Epithelial cell of esophagus (primary cell): ENCODE measurements at regions not wholly inside any gene's neighbourhood (a gene's known extent, or its start where the extent isn't known, plus 50 kb on each side); places are given as distances from the start of the nearest gene placed in this dataset.

ENCODE experiments used
- DNase-seq: peaks from one replicate; pipeline ENCODE4 v3.0.0; 2010; ENCODE audit warnings: low read depth
- H3K4me3 ChIP-seq: 2 replicates; pipeline ENCODE4 v1.5.1; 2011; ENCODE audit warnings: mild to moderate bottlenecking, low read length, control low read depth
- TF ChIP-seq, protein P1 (sequence below): IDR thresholded peaks from 2 replicates; pipeline ENCODE4 v1.5.1; 2011; ENCODE audit warnings: low read depth, mild to moderate bottlenecking, low read length, control low read depth, inconsistent platforms; ENCODE audit not compliant: insufficient read depth; ENCODE audit errors: missing control alignments

DNA sequence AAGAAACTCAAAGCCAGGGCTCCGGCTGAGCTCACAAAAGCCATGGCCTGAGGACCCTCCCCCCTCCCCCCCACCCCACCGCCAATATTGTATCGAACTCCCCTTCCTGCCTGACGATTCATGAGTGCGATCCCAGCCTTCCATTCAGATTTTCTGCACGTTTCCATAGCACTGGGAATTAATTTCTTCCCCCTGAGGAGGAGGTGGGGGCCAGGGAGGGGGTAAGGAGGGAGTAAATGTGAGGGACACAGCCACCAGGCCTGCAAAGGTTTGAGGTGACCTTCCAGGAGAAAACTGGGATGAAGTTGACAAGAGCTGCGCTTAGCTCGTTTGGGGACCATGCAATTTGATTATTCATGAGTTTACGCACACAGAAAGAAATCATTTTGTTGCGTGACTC, 527.7 kb downstream of the MN1 start:
- DNase-seq = no peak

DNA sequence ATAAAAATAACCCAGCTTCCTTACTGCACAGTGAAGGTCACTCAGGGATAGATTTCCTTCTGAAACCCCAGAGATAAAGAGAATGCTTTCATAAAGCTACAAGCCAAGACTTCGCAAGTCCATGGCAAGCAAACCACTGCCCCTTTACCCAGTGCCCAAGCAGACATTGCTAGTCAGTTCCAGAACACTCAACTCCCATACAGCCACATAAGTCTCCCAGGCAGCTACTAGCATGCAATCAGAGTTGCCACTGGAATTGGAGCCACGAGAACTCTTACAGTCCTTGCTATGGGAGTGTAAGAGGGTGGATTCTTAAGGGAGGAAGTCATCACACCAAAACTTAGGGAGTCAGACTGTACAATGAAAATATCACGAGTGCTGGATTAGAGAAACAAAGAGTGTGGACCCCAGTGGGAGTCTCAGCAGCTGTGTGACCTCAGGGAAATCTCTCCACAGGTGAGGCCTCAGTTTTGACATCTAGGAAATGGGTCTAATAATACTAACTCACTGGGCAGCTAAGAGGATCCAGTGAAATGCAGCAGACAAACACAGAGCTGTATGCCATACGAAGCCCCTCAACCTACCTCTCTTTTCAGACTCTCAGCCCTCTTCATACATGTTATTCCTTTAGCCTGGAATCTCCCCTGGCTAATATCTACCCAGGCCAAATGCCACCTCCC, 526.6 kb downstream of the MN1 start:
- H3K4me3 ChIP-seq = no peak overlapping the region
- no peak for DNase-seq
- TF ChIP-seq, protein P1, sequence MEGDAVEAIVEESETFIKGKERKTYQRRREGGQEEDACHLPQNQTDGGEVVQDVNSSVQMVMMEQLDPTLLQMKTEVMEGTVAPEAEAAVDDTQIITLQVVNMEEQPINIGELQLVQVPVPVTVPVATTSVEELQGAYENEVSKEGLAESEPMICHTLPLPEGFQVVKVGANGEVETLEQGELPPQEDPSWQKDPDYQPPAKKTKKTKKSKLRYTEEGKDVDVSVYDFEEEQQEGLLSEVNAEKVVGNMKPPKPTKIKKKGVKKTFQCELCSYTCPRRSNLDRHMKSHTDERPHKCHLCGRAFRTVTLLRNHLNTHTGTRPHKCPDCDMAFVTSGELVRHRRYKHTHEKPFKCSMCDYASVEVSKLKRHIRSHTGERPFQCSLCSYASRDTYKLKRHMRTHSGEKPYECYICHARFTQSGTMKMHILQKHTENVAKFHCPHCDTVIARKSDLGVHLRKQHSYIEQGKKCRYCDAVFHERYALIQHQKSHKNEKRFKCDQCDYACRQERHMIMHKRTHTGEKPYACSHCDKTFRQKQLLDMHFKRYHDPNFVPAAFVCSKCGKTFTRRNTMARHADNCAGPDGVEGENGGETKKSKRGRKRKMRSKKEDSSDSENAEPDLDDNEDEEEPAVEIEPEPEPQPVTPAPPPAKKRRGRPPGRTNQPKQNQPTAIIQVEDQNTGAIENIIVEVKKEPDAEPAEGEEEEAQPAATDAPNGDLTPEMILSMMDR = no peak

More for the DNA sequence above, 527.7 kb downstream of the MN1 start:
- TF ChIP-seq, protein P1 = no peak
- no peak overlapping the region for H3K4me3 ChIP-seq

DNA sequence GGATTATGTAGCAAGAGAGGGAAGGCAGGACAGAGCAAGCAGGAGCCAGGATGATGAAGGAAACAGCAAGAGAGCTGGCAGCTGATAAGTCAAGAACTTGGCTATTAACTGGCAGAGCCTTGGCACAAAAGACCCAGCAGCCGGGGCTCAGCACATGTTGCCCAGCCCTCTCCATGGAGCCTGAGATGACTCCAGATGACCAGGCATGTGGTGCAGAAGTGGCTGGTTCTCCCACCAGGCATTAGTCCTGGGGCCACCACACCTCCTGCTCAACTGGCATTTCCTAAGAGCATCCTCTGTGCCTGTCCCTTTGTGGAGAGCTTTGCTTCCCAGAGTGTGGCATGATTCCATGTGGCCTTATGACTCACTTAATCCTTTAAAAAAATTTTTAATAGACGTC, 522.6 kb downstream of the MN1 start:
- TF ChIP-seq, protein P1 = no peak
- no peak overlapping the region for H3K4me3 ChIP-seq
- peak; percentile 32 for DNase-seq

DNA sequence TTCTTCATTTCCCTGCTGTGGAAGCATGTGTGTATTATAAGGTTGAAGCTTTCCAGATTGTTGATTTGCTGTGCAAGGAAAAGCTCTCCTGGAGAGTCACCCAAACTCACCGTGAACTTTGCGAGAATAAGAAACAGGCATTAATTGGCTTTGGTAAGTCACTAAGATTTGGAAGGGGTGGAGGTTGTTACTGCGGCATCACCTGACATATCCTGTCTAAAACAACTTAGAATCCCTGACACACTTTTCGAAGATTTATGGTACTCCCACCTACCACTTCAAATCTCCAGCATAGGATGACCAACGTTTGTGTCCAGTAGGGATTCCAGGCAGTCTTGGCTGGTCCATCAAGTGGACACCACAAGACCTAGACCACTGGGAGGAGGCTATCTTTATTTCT, 518.3 kb downstream of the MN1 start:
- H3K4me3 ChIP-seq = no peak overlapping the region
- TF ChIP-seq, protein P1 = no peak
- DNase-seq = no peak

DNA sequence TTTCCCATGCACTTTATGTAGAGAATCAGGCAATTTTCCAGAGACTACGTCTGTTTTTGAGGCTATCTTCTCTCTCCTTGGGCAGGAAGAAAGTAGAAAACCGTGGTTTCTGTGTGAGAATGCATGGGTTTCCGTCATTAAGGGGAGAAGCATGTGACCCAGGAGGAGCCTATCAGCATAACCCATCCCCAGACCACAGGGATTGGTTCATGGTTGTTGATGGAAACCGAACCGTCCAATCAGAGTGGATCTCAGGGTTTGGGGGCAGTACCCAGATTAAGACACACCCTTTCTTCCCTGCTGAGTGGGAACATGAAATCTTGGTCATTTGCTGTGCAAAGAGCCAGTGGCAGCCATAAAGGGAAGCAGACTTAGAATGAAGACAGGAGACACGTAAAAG, 517.8 kb downstream of the MN1 start:
- TF ChIP-seq, protein P1 = no peak
- DNase-seq = no peak
- H3K4me3 ChIP-seq = no peak overlapping the region

DNA sequence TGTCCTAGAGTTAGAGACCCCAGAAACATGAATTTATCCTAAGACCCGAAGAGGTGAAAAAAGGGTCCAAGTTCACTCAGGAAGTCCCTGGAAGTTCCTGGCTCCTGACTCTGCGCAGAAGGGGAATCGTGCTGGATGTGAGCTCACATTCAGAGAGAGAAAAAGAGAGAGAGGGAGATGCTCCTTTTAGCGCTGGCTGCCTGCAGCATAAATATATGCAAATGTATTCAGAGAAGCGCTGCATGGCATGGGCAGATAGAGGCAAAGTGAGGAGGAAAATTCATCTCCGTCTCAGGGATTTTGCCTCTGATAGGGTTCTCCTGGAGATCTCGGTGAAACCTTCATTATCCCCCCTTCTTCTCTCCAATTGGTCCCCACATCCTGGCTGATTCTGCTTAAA, 517.2 kb downstream of the MN1 start:
- TF ChIP-seq, protein P1 = no peak
- no peak for DNase-seq
- H3K4me3 ChIP-seq = no peak overlapping the region

DNA sequence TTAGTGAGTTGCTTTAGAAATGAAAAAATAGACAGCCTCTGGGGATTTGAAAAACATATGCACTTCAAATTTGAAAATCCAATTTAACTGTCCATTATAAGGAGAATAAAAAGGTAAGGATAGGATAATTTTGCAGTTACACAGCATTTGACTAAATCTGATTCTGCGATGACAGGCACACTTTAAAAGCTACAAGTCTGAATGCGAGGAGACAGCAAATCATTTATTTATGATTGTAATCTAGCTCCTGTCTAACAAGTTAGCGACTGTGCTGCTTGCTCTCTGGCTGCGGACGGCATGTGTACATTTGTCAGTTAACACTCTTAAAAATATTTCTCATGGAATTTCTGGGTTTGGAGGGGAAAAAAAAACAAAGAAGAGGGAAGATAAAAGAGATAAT, 514.8 kb downstream of the MN1 start:
- H3K4me3 ChIP-seq = no peak overlapping the region
- no peak for DNase-seq
- TF ChIP-seq, protein P1 = no peak
